ENCODE measurements at regions not wholly inside any gene's neighbourhood (a gene's known extent, or its start where the extent isn't known, plus 50 kb on each side); places are given as distances from the start of the nearest gene placed in this dataset.

DNA sequence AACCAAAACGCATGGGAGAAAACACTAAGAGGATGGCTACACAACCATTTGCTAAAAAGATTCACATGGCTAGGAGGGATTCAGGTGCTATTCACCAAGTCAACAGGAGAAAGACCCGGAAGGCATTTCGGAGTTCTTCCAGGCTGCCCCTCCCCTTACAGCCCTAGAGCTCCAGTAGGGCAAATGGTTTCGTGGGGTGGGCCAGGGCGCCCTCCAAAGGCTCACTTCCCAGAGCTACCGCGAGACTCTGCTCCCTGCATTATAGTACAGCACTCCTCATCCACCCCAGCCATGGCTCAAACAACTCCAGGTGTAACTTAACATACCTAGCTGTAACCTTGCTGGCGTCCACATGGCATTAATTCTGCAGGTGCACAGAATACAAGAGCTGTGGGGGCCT lies 179.7 kb downstream of the SLC39A8 start:
- no peak overlapping the region for H3K27ac ChIP-seq
- no peak for TF ChIP-seq Cebpa-rat (IDR thresholded peaks at IDR 0.05)
- H3K4me1 ChIP-seq: peaks cover 0 to 9% (median 7%) of the 10 kb centered on the region in 10 experiments; a peak in 15 of 20 replicates
- no peaks in the 10 kb centered on the region for H3K27me3 ChIP-seq
- no peaks in the 10 kb centered on the region for H3K36me3 ChIP-seq
- no peak overlapping the region for H3K9ac ChIP-seq
- H3K4me3 ChIP-seq: no peak overlapping the region
- no peak overlapping the region for H3K4me2 ChIP-seq
- no peaks in the 10 kb centered on the region for H4K20me1 ChIP-seq
- H3K9me3 ChIP-seq (replicated peaks in 1 of 11): peaks cover 0 to 12% (median 0%) of the 10 kb centered on the region in 11 experiments; a peak in 8 of 22 replicates

GRCh38 chr4:102163404-102164140 lies 181.7 kb downstream of the SLC39A8 start:
- TF ChIP-seq Cebpa-rat (IDR thresholded peaks at IDR 0.05): no peak
- Histone ChIP-seq H4K20me1 (no peaks in the 10 kb centered on the region), H3K9ac (no peak overlapping the region), H3K9me3 (replicated peaks in 1 of 11) (peaks cover 0 to 12% (median 0%) of the 10 kb centered on the region in 11 experiments; a peak in 8 of 22 replicates), H3K4me2 (no peak overlapping the region), H3K27ac (no peak overlapping the region), H3K36me3 (no peaks in the 10 kb centered on the region), H3K4me1 (no peaks in the 10 kb centered on the region), H3K4me3 (no peak overlapping the region), H3K27me3 (no peaks in the 10 kb centered on the region)

DNA sequence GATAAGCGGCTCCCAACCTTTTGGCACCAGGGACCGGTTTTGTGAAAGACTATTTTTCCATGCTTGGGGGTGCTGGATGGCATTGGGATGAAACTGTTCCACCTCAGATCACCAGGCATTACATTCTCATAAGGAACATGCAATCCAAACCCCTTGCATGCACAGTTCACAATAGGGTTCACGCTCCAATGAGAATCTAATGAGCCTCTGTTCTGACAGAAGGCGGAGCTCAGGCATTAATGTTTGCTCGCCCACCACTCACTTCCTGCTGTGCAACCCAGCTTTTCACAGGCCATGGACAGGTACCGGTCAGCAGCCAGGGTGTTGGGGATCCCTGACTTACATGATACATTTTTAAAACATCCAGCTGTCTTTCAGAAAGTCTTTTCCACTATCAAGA lies 187.3 kb downstream of the SLC39A8 start:
- Histone ChIP-seq H3K4me2 (no peak overlapping the region), H4K20me1 (no peaks in the 10 kb centered on the region), H3K27me3 (no peaks in the 10 kb centered on the region), H3K27ac (no peak overlapping the region), H3K36me3 (no peaks in the 10 kb centered on the region), H3K4me3 (no peak overlapping the region), H3K9me3 (replicated peaks in 1 of 11) (no peaks in the 10 kb centered on the region), H3K4me1 (no peaks in the 10 kb centered on the region), H3K9ac (no peak overlapping the region)
- TF ChIP-seq Cebpa-rat (IDR thresholded peaks at IDR 0.05): no peak

DNA sequence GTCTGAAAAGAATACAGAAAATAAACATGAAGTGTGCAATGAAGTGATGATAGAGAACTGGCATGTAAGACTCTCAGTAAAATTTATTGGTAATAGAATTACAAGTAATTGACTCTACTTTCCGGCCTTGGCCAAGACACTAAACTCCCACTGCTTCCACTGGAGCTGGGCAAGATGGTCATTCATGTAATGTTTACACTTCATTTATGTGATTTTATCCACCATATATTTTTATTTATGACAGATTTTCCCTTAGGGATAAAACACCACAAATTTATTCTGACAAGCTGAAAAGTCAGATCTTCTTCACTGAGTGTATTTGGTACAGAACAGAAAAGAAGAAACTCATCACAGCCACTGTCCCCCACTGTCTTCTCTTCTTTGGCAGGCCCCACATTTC lies 191.9 kb downstream of the SLC39A8 start:
- Histone ChIP-seq H3K36me3 (no peaks in the 10 kb centered on the region), H3K4me1 (no peaks in the 10 kb centered on the region), H3K9me3 (replicated peaks in 1 of 11) (no peaks in the 10 kb centered on the region), H3K9ac (no peak overlapping the region), H3K27me3 (no peaks in the 10 kb centered on the region), H3K27ac (no peak overlapping the region), H3K4me3 (no peak overlapping the region), H3K4me2 (no peak overlapping the region), H4K20me1 (no peaks in the 10 kb centered on the region)
- no peak for TF ChIP-seq Cebpa-rat (IDR thresholded peaks at IDR 0.05)

GRCh38 chr4:102151696-102152095 lies 193.6 kb downstream of the SLC39A8 start:
- TF ChIP-seq Cebpa-rat (IDR thresholded peaks at IDR 0.05): no peak
- Histone ChIP-seq H3K4me1 (no peaks in the 10 kb centered on the region), H3K36me3 (no peaks in the 10 kb centered on the region), H3K4me2 (no peak overlapping the region), H3K27ac (no peak overlapping the region), H3K9ac (no peak overlapping the region), H3K27me3 (no peaks in the 10 kb centered on the region), H3K9me3 (replicated peaks in 1 of 11) (no peaks in the 10 kb centered on the region), H3K4me3 (no peak overlapping the region), H4K20me1 (no peaks in the 10 kb centered on the region)

DNA sequence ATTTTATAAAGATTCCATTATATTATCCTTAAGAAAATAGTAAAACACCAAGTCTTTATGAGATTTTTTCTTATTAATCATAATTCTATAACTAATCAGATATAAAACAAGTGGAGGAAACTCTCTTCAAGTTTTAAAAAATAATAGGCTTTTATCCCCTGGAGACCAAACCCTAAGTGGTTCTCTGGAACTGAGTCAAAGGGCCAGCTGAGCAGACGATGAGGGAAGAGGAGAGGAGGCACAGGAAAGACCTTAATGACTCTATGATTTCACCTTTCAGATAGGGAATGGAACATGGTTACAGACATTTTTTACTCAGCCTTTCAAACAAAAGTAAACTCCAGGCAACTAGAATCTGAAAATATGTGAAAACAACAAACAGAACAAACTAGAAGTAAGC lies 201.8 kb downstream of the SLC39A8 start:
- peaks cover 0 to 16% (median 10%) of the 10 kb centered on the region in 10 experiments; a peak in 12 of 20 replicates for H3K4me1 ChIP-seq
- no peaks in the 10 kb centered on the region for H3K36me3 ChIP-seq
- no peak overlapping the region for H3K27ac ChIP-seq
- no peaks in the 10 kb centered on the region for H3K9me3 ChIP-seq (replicated peaks in 1 of 11)
- no peaks in the 10 kb centered on the region for H3K27me3 ChIP-seq
- H3K4me2 ChIP-seq: no peak overlapping the region
- no peak overlapping the region for H3K4me3 ChIP-seq
- H3K9ac ChIP-seq: no peak overlapping the region
- no peaks in the 10 kb centered on the region for H4K20me1 ChIP-seq
- TF ChIP-seq Cebpa-rat (IDR thresholded peaks at IDR 0.05): no peak

- H3K27ac ChIP-seq: no peak overlapping the region
- no peaks in the 10 kb centered on the region for H4K20me1 ChIP-seq
- H3K4me3 ChIP-seq: no peak overlapping the region
- no peaks in the 10 kb centered on the region for H3K27me3 ChIP-seq
- H3K36me3 ChIP-seq: no peaks in the 10 kb centered on the region
- H3K9me3 ChIP-seq (replicated peaks in 1 of 11): no peaks in the 10 kb centered on the region
- no peak overlapping the region for H3K9ac ChIP-seq
- TF ChIP-seq Cebpa-rat (IDR thresholded peaks at IDR 0.05): no peak
- no peak overlapping the region for H3K4me2 ChIP-seq
- H3K4me1 ChIP-seq: peaks cover 0 to 18% (median 10%) of the 10 kb centered on the region in 10 experiments; a peak in 12 of 20 replicates
Observed at GRCh38 chr4:102141842-102142241, 203.4 kb downstream of the SLC39A8 start.

GRCh38 chr4:102139932-102140331 lies 205.3 kb downstream of the SLC39A8 start:
- Histone ChIP-seq H3K4me2 (peak overlapping the region in 3 of 11 experiments; percentile 61 to 73 (median 63); a peak in 3 of 22 replicates), H3K9me3 (replicated peaks in 1 of 11) (no peaks in the 10 kb centered on the region), H3K36me3 (no peaks in the 10 kb centered on the region), H3K4me3 (no peak overlapping the region), H3K27me3 (no peaks in the 10 kb centered on the region), H3K4me1 (peaks cover 0 to 18% (median 10%) of the 10 kb centered on the region in 10 experiments; a peak in 12 of 20 replicates), H4K20me1 (no peaks in the 10 kb centered on the region), H3K27ac (no peak overlapping the region; a peak in 1 of 22 replicates), H3K9ac (no peak overlapping the region)
- TF ChIP-seq Cebpa-rat (IDR thresholded peaks at IDR 0.05): no peak

DNA sequence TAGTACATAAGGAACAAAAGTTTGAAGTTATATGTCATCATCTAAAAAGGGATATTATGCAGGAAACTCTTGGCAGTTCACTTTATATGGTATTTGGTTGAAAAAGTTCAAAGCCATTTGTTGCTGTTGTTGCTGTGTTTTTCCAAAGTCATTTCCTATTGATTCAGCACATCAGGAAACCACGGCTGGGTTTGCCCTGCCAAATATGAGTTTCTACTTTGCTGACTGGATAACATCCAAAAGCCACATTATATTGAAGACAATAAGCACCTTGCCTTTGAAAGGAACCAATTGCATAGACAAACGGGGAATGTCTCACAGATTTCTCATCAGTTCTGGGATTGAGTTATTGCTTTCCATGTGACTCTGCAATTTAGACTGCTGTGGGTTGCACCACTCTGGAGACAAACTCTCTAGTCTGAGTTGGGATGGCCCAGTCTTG lies 206.1 kb downstream of the SLC39A8 start:
- no peaks in the 10 kb centered on the region for H3K9me3 ChIP-seq (replicated peaks in 1 of 11)
- peak overlapping the region in 8 of 11 experiments; percentile 4 to 73 (median 58); a peak in 15 of 22 replicates for H3K4me2 ChIP-seq
- no peak overlapping the region for H3K4me3 ChIP-seq
- H3K9ac ChIP-seq: no peak overlapping the region
- no peaks in the 10 kb centered on the region for H4K20me1 ChIP-seq
- H3K4me1 ChIP-seq: peaks cover 0 to 18% (median 10%) of the 10 kb centered on the region in 10 experiments; a peak in 12 of 20 replicates
- TF ChIP-seq Cebpa-rat (IDR thresholded peaks at IDR 0.05): no peak
- peak overlapping the region in 2 of 11 experiments; percentile 17 to 48; a peak in 3 of 22 replicates for H3K27ac ChIP-seq
- H3K36me3 ChIP-seq: no peaks in the 10 kb centered on the region
- H3K27me3 ChIP-seq: no peaks in the 10 kb centered on the region

DNA sequence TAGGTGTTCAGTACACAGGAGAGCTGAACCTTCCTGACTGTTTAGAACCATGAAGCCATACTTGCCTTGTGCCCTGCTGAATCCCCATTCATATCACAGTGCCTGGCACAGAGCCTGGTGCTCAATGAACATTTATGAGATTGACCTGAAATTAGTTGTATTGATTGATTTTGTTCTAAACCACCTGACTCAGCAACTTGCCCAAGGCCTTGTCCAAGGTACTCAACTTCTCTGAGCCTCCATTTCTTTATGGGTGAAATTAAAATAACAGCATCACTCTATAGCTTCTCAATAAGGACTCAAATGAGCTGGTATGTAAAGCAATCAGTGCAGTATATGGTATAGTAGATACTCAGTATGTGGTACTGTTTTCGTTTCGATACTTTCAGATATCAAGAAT lies 208.1 kb downstream of the SLC39A8 start:
- Histone ChIP-seq H3K4me3 (no peak overlapping the region), H3K36me3 (no peaks in the 10 kb centered on the region), H3K27ac (no peak overlapping the region), H4K20me1 (no peaks in the 10 kb centered on the region), H3K27me3 (no peaks in the 10 kb centered on the region), H3K9me3 (replicated peaks in 1 of 11) (no peaks in the 10 kb centered on the region), H3K9ac (no peak overlapping the region), H3K4me2 (no peak overlapping the region), H3K4me1 (peaks cover 0 to 18% (median 10%) of the 10 kb centered on the region in 10 experiments; a peak in 12 of 20 replicates)
- TF ChIP-seq Cebpa-rat (IDR thresholded peaks at IDR 0.05): no peak

Measured in BLaER1 treated with 17β-estradiol and CSF1 and Interleukin-3, amounts not matched to agents 10 nM and 100 nM (cell line).